ENCODE measurements at regions not wholly inside any gene's neighbourhood (a gene's known extent, or its start where the extent isn't known, plus 50 kb on each side); places are given as distances from the start of the nearest gene placed in this dataset.

DNA sequence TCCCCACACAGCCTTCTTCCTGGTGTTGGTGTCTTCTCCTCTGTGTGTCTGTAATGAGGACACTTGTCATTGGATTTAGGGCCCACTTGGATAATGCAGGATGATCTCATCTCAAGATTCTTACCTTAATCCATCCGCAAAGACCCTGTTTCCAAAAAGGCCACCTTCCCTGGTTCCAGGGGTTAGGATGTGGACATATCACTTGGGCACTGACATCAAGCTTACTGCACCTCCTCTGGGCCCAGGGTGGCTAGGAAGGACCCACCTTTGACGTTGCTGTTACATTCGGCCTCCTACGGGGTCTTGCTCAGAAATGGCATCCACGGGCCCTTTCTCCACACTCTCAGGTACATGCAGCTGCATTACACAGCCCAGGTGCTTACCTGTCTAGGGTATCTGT, 535.9 kb downstream of the BRD1 start:
- TF ChIP-seq, protein P1, sequence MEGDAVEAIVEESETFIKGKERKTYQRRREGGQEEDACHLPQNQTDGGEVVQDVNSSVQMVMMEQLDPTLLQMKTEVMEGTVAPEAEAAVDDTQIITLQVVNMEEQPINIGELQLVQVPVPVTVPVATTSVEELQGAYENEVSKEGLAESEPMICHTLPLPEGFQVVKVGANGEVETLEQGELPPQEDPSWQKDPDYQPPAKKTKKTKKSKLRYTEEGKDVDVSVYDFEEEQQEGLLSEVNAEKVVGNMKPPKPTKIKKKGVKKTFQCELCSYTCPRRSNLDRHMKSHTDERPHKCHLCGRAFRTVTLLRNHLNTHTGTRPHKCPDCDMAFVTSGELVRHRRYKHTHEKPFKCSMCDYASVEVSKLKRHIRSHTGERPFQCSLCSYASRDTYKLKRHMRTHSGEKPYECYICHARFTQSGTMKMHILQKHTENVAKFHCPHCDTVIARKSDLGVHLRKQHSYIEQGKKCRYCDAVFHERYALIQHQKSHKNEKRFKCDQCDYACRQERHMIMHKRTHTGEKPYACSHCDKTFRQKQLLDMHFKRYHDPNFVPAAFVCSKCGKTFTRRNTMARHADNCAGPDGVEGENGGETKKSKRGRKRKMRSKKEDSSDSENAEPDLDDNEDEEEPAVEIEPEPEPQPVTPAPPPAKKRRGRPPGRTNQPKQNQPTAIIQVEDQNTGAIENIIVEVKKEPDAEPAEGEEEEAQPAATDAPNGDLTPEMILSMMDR (IDR thresholded peaks at IDR 0.05): no peak
- TF ChIP-seq POLR2A (IDR thresholded peaks at IDR 0.05) (no peak), POLR2AphosphoS5 (IDR thresholded peaks at IDR 0.05) (no peak), EP300 (IDR thresholded peaks at IDR 0.05) (no peak)
